Neural cell (in vitro differentiated cells): ENCODE measurements at regions not wholly inside any gene's neighbourhood (a gene's known extent, or its start where the extent isn't known, plus 50 kb on each side); places are given as distances from the start of the nearest gene placed in this dataset.
"Not testable (repeated sequence)": the region's sequence is repeated elsewhere in the genome, so short reads cannot be mapped to it uniquely, and the experiment has no call there.

ENCODE experiments used
- H2AFZ ChIP-seq: fragments of 200-600, 300-800 bp; sonication (generic), shearing (Covaris generic); 2 replicates; pipeline ENCODE4 v1.6.0; 2014; ENCODE audit warnings: low read depth, mild to moderate bottlenecking, antibody characterized with exemption, low read length, moderate library complexity
- H3F3A ChIP-seq: fragments of 200-600 bp; shearing (Covaris generic); 2 replicates; pipeline ENCODE4 v1.6.1; 2016; ENCODE audit warnings: mild to moderate bottlenecking, moderate library complexity, mixed read lengths, antibody characterized with exemption, low read length; ENCODE audit not compliant: insufficient read depth, poor library complexity, severe bottlenecking
- H3K27ac ChIP-seq: fragments of 200-600, 300-800 bp; sonication (generic), shearing (Covaris generic); 2 replicates; pipeline ENCODE4 v1.5.1; 2014; ENCODE audit warnings: mild to moderate bottlenecking, low read length, moderate library complexity
- H3K27me3 ChIP-seq: fragments of 300-800, 200-600 bp; sonication (generic), shearing (Covaris generic); 2 replicates; pipeline ENCODE4 v1.6.0; 2014; ENCODE audit warnings: mild to moderate bottlenecking, low read depth, low read length, moderate library complexity; ENCODE audit not compliant: insufficient read depth
- H3K36me3 ChIP-seq: fragments of 300-800, 200-600 bp; sonication (generic), shearing (Covaris generic); 2 replicates; pipeline ENCODE4 v1.5.1; 2014; ENCODE audit warnings: mild to moderate bottlenecking, antibody characterized with exemption, low read length, moderate library complexity; ENCODE audit not compliant: insufficient read depth
- H3K4me2 ChIP-seq: fragments of 300-800, 200-600 bp; sonication (generic), shearing (Covaris generic); 2 replicates; pipeline ENCODE4 v1.6.0; 2014; ENCODE audit warnings: mild to moderate bottlenecking, low read length
- H3K4me3 ChIP-seq: fragments of 300-800, 200-600 bp; sonication (generic), shearing (Covaris generic); 2 replicates; pipeline ENCODE4 v1.5.1; 2014; ENCODE audit warnings: mild to moderate bottlenecking, low read length, moderate library complexity
- H3K79me2 ChIP-seq: fragments of 200-600 bp; shearing (Covaris generic); replicated peaks from 2 replicates; pipeline ENCODE4 v1.6.0; 2014; ENCODE audit warnings: mild to moderate bottlenecking, low read length, moderate library complexity; ENCODE audit not compliant: insufficient read depth
- H3K9ac ChIP-seq: fragments of 300-800, 200-600 bp; sonication (generic), shearing (Covaris generic); 2 replicates; pipeline ENCODE4 v1.6.1; 2016; ENCODE audit warnings: mild to moderate bottlenecking, low read length, mixed read lengths
- H3K9me2 ChIP-seq: fragments of 200-600 bp; shearing (Covaris generic); 2 replicates; pipeline ENCODE4 v1.6.1; 2016; ENCODE audit warnings: mild to moderate bottlenecking, low read length, mixed read lengths; ENCODE audit not compliant: insufficient read depth
- H3K9me3 ChIP-seq: fragments of 200-600, 300-800 bp; sonication (generic), shearing (Covaris generic); 2 replicates; pipeline ENCODE4 v1.6.1; 2016; ENCODE audit warnings: mild to moderate bottlenecking, mixed run types, low read length, moderate library complexity, mixed read lengths
- H4K20me1 ChIP-seq: fragments of 200-600 bp; shearing (Covaris generic); 2 replicates; pipeline ENCODE4 v1.6.1; 2016; ENCODE audit warnings: mild to moderate bottlenecking, mixed run types; ENCODE audit not compliant: insufficient read depth
- CTCF ChIP-seq: fragments of 450-650 bp; IDR thresholded peaks from 2 replicates; pipeline ENCODE4 v1.5.1; 2014; ENCODE audit warnings: antibody characterized with exemption, mild to moderate bottlenecking, moderate library complexity; ENCODE audit not compliant: poor library complexity, severe bottlenecking
- EP300 ChIP-seq: fragments of 450-650 bp; conservative IDR thresholded peaks from 2 replicates; pipeline ENCODE4 v1.6.1; 2014; ENCODE audit warnings: antibody characterized with exemption, mild to moderate bottlenecking, moderate library complexity; ENCODE audit not compliant: poor library complexity, severe bottlenecking
- EZH2 ChIP-seq: fragments of 200-600, 300-800 bp; shearing (Covaris generic), sonication (generic); IDR thresholded peaks from 2 replicates; pipeline ENCODE4 v1.6.1; 2014; ENCODE audit warnings: antibody characterized with exemption, low read length, borderline replicate concordance, mild to moderate bottlenecking; ENCODE audit not compliant: insufficient read depth, poor library complexity, severe bottlenecking
- MXI1 ChIP-seq: fragments of 450-650 bp; conservative IDR thresholded peaks from 2 replicates; pipeline ENCODE4 v1.6.1; 2014; ENCODE audit warnings: antibody characterized with exemption, mild to moderate bottlenecking; ENCODE audit not compliant: poor library complexity, severe bottlenecking
- POLR2AphosphoS5 ChIP-seq: IDR thresholded peaks from 2 replicates; pipeline ENCODE4 v1.6.1; 2012
- RAD21 ChIP-seq: fragments of 450-650 bp; conservative IDR thresholded peaks from 2 replicates; pipeline ENCODE4 v1.6.1; 2014; ENCODE audit warnings: antibody characterized with exemption, mild to moderate bottlenecking, moderate library complexity
- SMC3 ChIP-seq: fragments of 450-650 bp; conservative IDR thresholded peaks from 2 replicates; pipeline ENCODE4 v1.6.1; 2014; ENCODE audit warnings: antibody characterized with exemption, mild to moderate bottlenecking, moderate library complexity; ENCODE audit not compliant: poor library complexity
- TAF1 ChIP-seq: IDR thresholded peaks from 2 replicates; pipeline ENCODE4 v1.6.1; 2012; ENCODE audit warnings: low read depth
- TF ChIP-seq, protein P1 (sequence below): IDR thresholded peaks from 2 replicates; pipeline ENCODE4 v1.6.1; 2012; ENCODE audit warnings: borderline replicate concordance

DNA sequence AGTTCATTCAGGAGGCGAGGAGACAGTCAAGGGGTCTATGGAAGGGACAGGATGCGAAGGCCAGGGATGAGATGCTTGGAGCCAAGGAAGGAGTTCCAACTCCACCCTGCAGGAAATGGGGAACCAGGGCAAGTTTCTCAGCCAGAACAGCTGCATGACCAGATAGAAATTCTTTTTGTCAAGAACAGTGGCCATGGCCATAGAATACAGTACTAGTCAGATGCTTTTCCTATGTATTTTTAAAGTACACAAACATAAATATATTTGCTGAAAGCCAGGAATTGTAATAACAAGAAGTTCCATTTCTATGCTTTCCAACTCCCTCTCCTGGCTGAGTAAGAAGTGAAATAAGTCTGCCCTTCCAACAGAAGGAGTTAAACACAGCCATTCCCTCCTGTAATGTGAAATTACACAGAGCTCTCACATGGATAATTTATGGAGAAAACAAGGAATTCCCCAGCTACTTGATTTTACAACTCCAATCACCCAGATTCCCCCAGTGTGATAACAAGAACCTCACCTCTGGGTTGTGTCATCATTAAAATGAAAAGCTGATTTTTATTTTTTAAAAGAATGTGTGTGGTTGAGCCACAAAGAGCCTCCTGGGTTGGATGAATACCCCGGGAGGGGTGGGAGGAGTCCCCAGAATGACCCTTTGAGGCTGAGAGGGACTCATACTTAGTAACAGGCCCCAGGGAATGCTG lies 124.6 kb upstream of the ARHGEF3 start:
- H3K27me3 ChIP-seq = no peaks in the 10 kb centered on the region

GRCh38 chr3:56924700-56925099 lies 123.0 kb upstream of the ARHGEF3 start:
- H3K9me3 ChIP-seq, H3K9ac ChIP-seq, H3K4me3 ChIP-seq, H3K36me3 ChIP-seq, H2AFZ ChIP-seq, H3K4me2 ChIP-seq, H3F3A ChIP-seq, H3K27me3 ChIP-seq, H3K27ac ChIP-seq, H3K79me2 ChIP-seq, H3K9me2 ChIP-seq, H4K20me1 ChIP-seq: not testable (repeated sequence)

More for the DNA sequence above, 124.6 kb upstream of the ARHGEF3 start:
- no peaks in the 10 kb centered on the region for H3K9me3 ChIP-seq
- no peak overlapping the region for H3K4me3 ChIP-seq
- H3K9me2 ChIP-seq = no peaks in the 10 kb centered on the region
- no peaks in the 10 kb centered on the region for H3K79me2 ChIP-seq
- TF ChIP-seq SMC3 = no peak
- no peak for TF ChIP-seq RAD21
- no peak for TF ChIP-seq TAF1
- TF ChIP-seq CTCF = no peak
- no peak for TF ChIP-seq EZH2
- TF ChIP-seq, protein P1, sequence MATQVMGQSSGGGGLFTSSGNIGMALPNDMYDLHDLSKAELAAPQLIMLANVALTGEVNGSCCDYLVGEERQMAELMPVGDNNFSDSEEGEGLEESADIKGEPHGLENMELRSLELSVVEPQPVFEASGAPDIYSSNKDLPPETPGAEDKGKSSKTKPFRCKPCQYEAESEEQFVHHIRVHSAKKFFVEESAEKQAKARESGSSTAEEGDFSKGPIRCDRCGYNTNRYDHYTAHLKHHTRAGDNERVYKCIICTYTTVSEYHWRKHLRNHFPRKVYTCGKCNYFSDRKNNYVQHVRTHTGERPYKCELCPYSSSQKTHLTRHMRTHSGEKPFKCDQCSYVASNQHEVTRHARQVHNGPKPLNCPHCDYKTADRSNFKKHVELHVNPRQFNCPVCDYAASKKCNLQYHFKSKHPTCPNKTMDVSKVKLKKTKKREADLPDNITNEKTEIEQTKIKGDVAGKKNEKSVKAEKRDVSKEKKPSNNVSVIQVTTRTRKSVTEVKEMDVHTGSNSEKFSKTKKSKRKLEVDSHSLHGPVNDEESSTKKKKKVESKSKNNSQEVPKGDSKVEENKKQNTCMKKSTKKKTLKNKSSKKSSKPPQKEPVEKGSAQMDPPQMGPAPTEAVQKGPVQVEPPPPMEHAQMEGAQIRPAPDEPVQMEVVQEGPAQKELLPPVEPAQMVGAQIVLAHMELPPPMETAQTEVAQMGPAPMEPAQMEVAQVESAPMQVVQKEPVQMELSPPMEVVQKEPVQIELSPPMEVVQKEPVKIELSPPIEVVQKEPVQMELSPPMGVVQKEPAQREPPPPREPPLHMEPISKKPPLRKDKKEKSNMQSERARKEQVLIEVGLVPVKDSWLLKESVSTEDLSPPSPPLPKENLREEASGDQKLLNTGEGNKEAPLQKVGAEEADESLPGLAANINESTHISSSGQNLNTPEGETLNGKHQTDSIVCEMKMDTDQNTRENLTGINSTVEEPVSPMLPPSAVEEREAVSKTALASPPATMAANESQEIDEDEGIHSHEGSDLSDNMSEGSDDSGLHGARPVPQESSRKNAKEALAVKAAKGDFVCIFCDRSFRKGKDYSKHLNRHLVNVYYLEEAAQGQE = no peak
- no peak for TF ChIP-seq EP300
- TF ChIP-seq POLR2AphosphoS5 = no peak
- no peak for TF ChIP-seq MXI1
- H3F3A ChIP-seq = no peaks in the 10 kb centered on the region
- no peak overlapping the region for H2AFZ ChIP-seq
- no peak overlapping the region for H3K27ac ChIP-seq
- no peaks in the 10 kb centered on the region for H4K20me1 ChIP-seq
- H3K4me2 ChIP-seq = no peak overlapping the region
- no peaks in the 10 kb centered on the region for H3K36me3 ChIP-seq
- no peak overlapping the region for H3K9ac ChIP-seq
